ENCODE measurements at regions not wholly inside any gene's neighbourhood (a gene's known extent, or its start where the extent isn't known, plus 50 kb on each side); places are given as distances from the start of the nearest gene placed in this dataset.

DNA sequence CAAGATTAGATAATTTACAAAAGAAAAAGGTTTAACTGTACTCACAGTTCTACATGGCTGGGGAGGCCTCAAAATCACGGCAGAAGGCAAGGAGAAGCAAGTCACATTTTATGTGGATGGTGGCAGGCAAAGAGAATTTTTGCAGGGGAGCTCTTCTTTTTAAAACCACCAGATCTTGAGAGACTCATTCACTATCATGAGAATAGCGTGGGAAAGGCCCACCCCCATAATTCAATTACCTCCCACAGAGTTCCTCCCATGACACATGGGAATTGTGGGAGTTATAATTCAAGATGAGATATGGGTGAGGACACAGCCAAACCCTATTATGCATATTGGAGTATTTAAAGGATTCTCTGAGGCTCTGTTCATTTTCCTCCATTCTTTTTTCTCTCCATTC is 138.7 kb upstream of the CADM2 start:
- DNase-seq (ENCODE audit: low read depth, low spot score), result no peak
- H3K4me3 ChIP-seq (ENCODE audit: low read length), result no peak overlapping the region

GRCh38 chr3:84820906-84821305 is 137.9 kb upstream of the CADM2 start:
- no peak overlapping the region for H3K4me3 ChIP-seq (ENCODE audit: low read length)
- DNase-seq (ENCODE audit: low read depth, low spot score), result no peak

- DNase-seq (ENCODE audit: low read depth, low spot score), result no peak
- H3K4me3 ChIP-seq (ENCODE audit: low read length), result no peak overlapping the region
Observed at GRCh38 chr3:84825817-84826216, 133.0 kb upstream of the CADM2 start.

DNA sequence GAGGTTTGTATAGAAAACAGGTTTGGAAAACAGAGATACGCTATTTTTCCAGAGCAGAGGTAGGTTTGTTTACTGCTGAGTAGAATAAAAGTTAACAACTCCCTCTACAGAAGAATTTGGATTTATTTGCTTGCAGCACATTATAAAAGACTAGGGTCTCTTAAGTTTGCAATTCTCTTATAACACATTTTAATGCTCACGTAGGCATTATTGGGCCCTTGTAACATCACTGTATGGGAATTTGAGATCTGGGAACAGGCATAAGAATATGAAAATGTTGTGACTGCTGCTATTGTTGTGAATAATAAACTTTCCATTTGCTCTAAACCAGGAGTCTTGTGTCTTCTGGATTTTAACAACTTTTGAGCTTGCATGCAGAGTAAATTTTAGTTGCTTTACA is 128.3 kb upstream of the CADM2 start:
- no peak for DNase-seq (ENCODE audit: low read depth, low spot score)
- no peak overlapping the region for H3K4me3 ChIP-seq (ENCODE audit: low read length)

- DNase-seq (ENCODE audit: low read depth, low spot score), result no peak
- H3K4me3 ChIP-seq (ENCODE audit: low read length), result no peak overlapping the region
Observed at GRCh38 chr3:84835366-84835765, 123.4 kb upstream of the CADM2 start.

DNA sequence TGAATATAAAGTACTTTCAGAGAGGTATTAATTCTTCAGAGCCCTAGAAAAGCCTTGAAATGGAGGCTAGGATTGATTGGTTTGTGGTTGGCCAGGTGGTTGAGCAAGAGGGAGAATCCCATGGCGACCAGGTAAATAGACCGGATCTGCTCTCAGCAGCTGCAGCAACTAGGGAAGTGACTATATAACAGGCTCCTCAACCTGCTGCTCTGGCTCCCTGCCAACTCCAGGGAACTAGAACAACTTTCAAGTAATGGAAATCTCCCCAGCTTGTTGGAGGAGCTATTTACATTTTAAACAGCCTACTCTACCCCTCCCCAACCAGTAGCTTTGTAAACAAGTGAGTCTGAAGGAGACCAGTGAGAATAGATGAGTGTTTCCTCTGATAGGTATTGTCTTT is 121.8 kb upstream of the CADM2 start:
- DNase-seq (ENCODE audit: low read depth, low spot score), result peak; percentile 2
- no peak overlapping the region for H3K4me3 ChIP-seq (ENCODE audit: low read length)

GRCh38 chr3:84877092-84877491 is 81.7 kb upstream of the CADM2 start:
- no peak overlapping the region for H3K4me3 ChIP-seq (ENCODE audit: low read length)
- no peak for DNase-seq (ENCODE audit: low read depth, low spot score)

DNA sequence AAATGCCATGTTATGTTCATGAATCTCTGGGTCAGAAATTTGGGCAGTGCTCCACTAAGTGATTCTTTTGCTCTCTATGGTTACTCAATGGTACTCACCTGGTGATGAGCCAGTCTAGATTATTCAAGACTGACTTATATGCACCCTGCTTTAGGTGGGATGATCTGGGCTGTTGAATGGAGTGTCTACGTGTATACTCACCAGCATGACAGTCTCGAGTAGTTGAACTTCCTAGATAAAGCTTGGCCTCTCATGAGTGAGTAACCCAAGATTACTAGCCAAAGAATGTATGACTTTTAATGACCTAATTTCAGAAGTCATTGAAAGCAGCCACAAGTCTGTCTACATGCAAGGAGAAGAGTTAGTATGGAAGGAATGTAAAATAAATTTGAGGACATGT is 77.5 kb upstream of the CADM2 start:
- DNase-seq (ENCODE audit: low read depth, low spot score), result no peak
- no peak overlapping the region for H3K4me3 ChIP-seq (ENCODE audit: low read length)

DNA sequence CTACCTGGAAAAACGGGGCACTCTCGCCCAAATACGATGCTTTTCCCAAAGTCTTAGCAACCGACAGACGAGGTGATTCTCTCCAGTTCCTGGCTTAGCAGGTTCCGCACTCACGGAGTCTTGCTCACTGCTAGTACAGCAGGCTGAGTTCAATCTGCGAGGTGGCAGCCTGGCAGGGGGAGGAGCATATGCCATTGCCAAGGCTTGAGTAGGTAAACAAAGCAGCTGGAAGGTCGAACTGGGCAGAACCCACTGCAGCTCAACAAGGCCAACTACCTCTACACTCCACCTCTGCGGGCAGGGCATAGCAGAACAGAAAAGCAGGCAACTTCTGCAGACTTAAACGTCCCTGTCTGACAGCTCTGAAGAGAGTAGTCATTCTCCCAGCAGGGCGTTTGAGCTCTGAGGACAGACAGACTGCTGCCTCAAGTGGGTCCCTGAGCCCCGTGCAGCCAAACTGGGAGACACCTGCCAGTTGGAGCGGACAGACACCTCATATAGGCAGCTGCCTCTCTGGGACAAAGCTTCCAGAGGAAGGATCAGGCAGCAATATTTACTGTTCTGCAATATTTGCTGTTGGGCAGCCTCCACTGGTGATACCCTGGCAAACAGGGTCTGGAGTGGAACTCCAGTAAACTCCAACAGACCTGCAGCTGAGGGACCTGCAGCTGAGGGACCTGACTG is 73.4 kb upstream of the CADM2 start:
- DNase-seq (ENCODE audit: low read depth, low spot score), result no peak

GRCh38 chr3:84891851-84892250 is 66.9 kb upstream of the CADM2 start:
- no peak overlapping the region for H3K4me3 ChIP-seq (ENCODE audit: low read length)
- DNase-seq (ENCODE audit: low read depth, low spot score), result no peak

More for the DNA sequence above, 73.4 kb upstream of the CADM2 start:
- H3K4me3 ChIP-seq (ENCODE audit: low read length), result no peak overlapping the region

- DNase-seq (ENCODE audit: low read depth, low spot score), result no peak
- H3K4me3 ChIP-seq (ENCODE audit: low read length), result no peak overlapping the region
Observed at GRCh38 chr3:84893211-84893610, 65.6 kb upstream of the CADM2 start.

GRCh38 chr3:84904212-84904611 is 54.6 kb upstream of the CADM2 start:
- no peak overlapping the region for H3K4me3 ChIP-seq (ENCODE audit: low read length)
- DNase-seq (ENCODE audit: low read depth, low spot score), result no peak

- no peak for DNase-seq (ENCODE audit: low read depth, low spot score)
- H3K4me3 ChIP-seq (ENCODE audit: low read length), result no peak overlapping the region
Observed at GRCh38 chr3:84904816-84905555, 53.8 kb upstream of the CADM2 start.

DNA sequence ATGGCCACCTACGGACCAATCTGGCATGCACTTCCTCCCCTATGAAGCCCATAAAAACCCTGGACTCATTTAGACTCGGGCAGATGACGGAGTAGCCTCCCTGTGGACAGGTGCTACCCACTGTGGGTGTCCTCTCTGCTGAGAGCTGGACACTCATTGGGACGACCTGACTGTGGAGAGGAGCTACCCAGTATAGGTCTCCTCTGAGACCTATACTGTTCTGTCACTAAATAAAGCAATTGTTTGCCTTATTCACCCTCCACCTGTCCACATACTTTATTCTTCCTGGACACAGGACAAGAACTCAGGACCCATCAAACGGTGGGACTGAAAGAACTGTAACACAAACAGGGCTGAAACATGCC is 53.3 kb upstream of the CADM2 start:
- no peak overlapping the region for H3K4me3 ChIP-seq (ENCODE audit: low read length)
- no peak for DNase-seq (ENCODE audit: low read depth, low spot score)

DNA sequence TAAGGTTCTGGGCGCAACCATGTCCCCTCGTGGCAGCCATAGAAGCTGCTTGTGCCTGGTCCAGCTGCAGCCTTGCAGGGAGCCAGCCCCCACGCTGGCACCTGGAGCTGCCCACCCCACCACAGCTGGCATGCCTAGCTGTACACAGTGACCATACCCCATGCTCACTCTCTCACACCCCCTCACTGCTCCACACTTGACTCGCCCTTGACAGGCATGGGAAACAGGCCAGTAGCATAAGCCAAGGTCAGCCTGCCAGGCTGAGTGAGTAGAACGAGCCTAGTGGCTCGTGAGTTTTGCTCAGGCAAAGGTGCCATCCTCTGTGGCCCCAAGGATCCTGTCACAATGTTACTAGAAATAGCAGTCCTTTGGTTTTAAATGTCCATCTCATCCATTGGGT is 52.7 kb upstream of the CADM2 start:
- DNase-seq (ENCODE audit: low read depth, low spot score), result no peak
- no peak overlapping the region for H3K4me3 ChIP-seq (ENCODE audit: low read length)

Measured in Jurkat, Clone E6-1 (cell line).